A673 (cell line): ENCODE measurements at regions not wholly inside any gene's neighbourhood (a gene's known extent, or its start where the extent isn't known, plus 50 kb on each side); places are given as distances from the start of the nearest gene placed in this dataset.

Source experiments
- BruUV-seq: library from RNA; stranded (reverse); fragments of 400-500 nt; replicated peaks from 2 replicates; lab custom pipeline; 2021; lab: Mats Ljungman, UMichigan
- CTCF ChIA-PET: fragments of 300-600 bp; sonication (Branson Sonifier 250); formaldehyde crosslinking; loops from one replicate; lab custom pipeline; 2022; ENCODE audit warnings: antibody characterized with exemption; lab: Charles Lee
- POLR2A ChIA-PET: fragments of 300-600 bp; sonication (Branson Sonifier 250); formaldehyde crosslinking; loops from one replicate; lab custom pipeline; 2022; ENCODE audit warnings: antibody characterized with exemption; ENCODE audit not compliant: low non-redundant PET; lab: Charles Lee
- DNase-seq: peaks from one replicate; pipeline ENCODE4 v3.0.0-alpha.2; 2015; ENCODE audit warnings: low spot score
- H3K27ac ChIP-seq: fragments of 200-600 bp; sonication (generic); 2 replicates; pipeline ENCODE4 v1.5.1; 2016; ENCODE audit warnings: mixed run types, low read depth, mild to moderate bottlenecking, mixed read lengths, antibody characterized with exemption, low read length; ENCODE audit not compliant: poor library complexity, severe bottlenecking
- H3K27me3 ChIP-seq: fragments of 200-600 bp; sonication (generic); replicated peaks from 2 replicates; pipeline ENCODE4 v1.6.1; 2017; ENCODE audit warnings: mixed run types, low read depth, mild to moderate bottlenecking, mixed read lengths, antibody characterized with exemption, low read length; ENCODE audit not compliant: insufficient read depth, poor library complexity
- H3K36me3 ChIP-seq: fragments of 200-600 bp; sonication (generic); 2 replicates; pipeline ENCODE4 v1.6.1; 2016; ENCODE audit warnings: mixed run types, mild to moderate bottlenecking, mixed read lengths, antibody characterized with exemption, low read length; ENCODE audit not compliant: insufficient read depth, poor library complexity, severe bottlenecking
- H3K4me1 ChIP-seq: fragments of 200-600 bp; sonication (generic); 2 replicates; pipeline ENCODE4 v1.6.1; 2017; ENCODE audit warnings: mixed run types, mild to moderate bottlenecking, mixed read lengths, antibody characterized with exemption, low read length; ENCODE audit not compliant: insufficient read depth, poor library complexity, severe bottlenecking
- H3K4me3 ChIP-seq: fragments of 200-600 bp; sonication (generic); 2 replicates; pipeline ENCODE4 v1.5.1; 2016; ENCODE audit warnings: low read depth, mixed run types, mild to moderate bottlenecking, mixed read lengths, low read length; ENCODE audit not compliant: poor library complexity, severe bottlenecking
- H3K9me3 ChIP-seq: fragments of 200-600 bp; sonication (generic); 2 replicates; pipeline ENCODE4 v1.6.1; 2016; ENCODE audit warnings: mixed run types, low read depth, mild to moderate bottlenecking, mixed read lengths, antibody characterized with exemption, low read length; ENCODE audit not compliant: poor library complexity, severe bottlenecking
- EZH2 ChIP-seq: fragments of 200-600 bp; sonication (generic); IDR thresholded peaks from 2 replicates; pipeline ENCODE4 v1.6.1; 2017; ENCODE audit warnings: borderline replicate concordance, low read depth, mild to moderate bottlenecking, mixed read lengths, antibody characterized with exemption, low read length; ENCODE audit not compliant: poor library complexity, severe bottlenecking
- intact Hi-C: fragments of 100-400 bp; cut with micrococcal nuclease; formaldehyde crosslinking; loops from one replicate; pipeline ENCODE4 v1.10.0; 2022; ENCODE audit not compliant: unreplicated experiment
- TF ChIP-seq, protein P1 (sequence below): fragments of 300-800, 200-600 bp; sonication (generic); conservative IDR thresholded peaks from 2 replicates; pipeline ENCODE4 v1.5.1; 2017; ENCODE audit warnings: low read depth, mild to moderate bottlenecking, antibody characterized with exemption, low read length, moderate library complexity, mixed read lengths

DNA sequence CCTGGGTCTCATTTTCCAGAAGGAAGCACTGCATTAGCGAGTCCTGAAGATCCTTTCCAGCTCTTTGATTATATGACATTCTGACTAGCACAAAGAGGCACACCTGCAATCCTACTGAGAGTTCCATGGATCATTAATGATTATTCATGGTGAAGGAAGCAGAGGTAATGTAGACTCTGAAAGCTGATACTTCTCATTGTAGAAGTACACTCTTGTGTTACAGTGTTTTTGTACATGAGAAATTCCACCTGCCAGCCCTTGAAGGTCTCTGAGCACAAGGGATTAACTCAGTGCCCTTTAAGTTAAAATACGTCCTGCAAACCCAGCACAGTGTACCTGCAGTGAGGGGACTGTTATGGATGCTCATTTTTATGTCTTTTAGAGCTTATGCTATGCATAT, 558.8 kb upstream of the FBXO33 start:
- Histone ChIP-seq H3K36me3 (no peaks in the 10 kb centered on the region), H3K4me3 (no peak overlapping the region), H3K27ac (no peak overlapping the region), H3K4me1 (no peaks in the 10 kb centered on the region), H3K9me3 (no peaks in the 10 kb centered on the region), H3K27me3 (no peaks in the 10 kb centered on the region)
- POLR2A ChIA-PET: no interaction called here
- no TSS peak for BruUV-seq
- no peak for DNase-seq
- CTCF ChIA-PET: no interaction called here
- TF ChIP-seq EZH2: no peak
- TF ChIP-seq, protein P1, sequence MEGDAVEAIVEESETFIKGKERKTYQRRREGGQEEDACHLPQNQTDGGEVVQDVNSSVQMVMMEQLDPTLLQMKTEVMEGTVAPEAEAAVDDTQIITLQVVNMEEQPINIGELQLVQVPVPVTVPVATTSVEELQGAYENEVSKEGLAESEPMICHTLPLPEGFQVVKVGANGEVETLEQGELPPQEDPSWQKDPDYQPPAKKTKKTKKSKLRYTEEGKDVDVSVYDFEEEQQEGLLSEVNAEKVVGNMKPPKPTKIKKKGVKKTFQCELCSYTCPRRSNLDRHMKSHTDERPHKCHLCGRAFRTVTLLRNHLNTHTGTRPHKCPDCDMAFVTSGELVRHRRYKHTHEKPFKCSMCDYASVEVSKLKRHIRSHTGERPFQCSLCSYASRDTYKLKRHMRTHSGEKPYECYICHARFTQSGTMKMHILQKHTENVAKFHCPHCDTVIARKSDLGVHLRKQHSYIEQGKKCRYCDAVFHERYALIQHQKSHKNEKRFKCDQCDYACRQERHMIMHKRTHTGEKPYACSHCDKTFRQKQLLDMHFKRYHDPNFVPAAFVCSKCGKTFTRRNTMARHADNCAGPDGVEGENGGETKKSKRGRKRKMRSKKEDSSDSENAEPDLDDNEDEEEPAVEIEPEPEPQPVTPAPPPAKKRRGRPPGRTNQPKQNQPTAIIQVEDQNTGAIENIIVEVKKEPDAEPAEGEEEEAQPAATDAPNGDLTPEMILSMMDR: no peak
- intact Hi-C loops: loop anchor here (10.0 kb wide), 1 partner anchor 414 kb away; no protein-coding TSS in a partner anchor

DNA sequence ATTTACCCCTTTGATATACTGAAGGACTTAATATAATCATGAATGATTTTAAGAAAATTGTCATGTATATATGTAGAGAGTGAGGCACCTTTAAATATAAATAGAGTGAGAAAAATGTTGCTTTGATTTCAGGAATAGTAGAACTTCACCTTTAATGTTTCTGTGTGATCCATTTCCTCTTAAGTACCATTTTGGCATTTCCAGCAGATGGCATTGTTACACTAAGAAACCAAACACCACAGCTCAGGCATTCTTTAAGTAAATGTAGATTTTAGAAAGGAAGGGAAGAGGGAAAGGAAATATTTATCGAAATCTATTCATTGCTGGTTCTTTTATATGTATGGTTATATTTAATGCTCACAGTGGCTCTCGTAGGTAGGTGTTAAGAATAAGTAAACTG, 556.7 kb upstream of the FBXO33 start:
- ChIA-PET POLR2A (no interaction called here), CTCF (no interaction called here)
- Histone ChIP-seq H3K9me3 (no peaks in the 10 kb centered on the region), H3K4me3 (no peak overlapping the region), H3K27ac (no peak overlapping the region), H3K27me3 (no peaks in the 10 kb centered on the region), H3K36me3 (no peaks in the 10 kb centered on the region), H3K4me1 (no peaks in the 10 kb centered on the region)
- TF ChIP-seq EZH2: no peak
- TF ChIP-seq, protein P1: peak; percentile 58
- BruUV-seq: no TSS peak
- DNase-seq: peak; percentile 54
- intact Hi-C loops: loop anchor here (2.0 kb wide), 1 partner anchor 1612 kb away; no protein-coding TSS in a partner anchor

DNA sequence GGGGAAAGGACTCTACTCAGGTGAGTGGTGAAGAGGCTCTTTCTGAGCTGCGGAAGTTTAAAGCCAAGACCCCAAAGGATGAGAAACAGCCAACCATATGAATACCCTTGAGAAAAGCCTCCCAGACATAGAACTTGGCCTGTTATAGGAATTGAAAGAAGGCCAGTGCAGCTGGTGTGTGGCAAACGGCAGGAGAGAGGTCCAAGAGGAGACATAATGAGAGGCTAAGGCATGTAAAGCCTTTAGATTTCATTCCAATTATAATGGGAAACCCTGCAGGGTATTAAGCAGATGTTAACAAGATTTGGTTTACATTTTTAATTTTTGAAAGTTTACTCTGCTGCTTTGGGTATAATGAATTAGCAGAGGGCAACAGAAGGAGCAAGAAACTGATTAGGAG, 552.1 kb upstream of the FBXO33 start:
- DNase-seq: no peak
- Histone ChIP-seq H3K4me3 (no peak overlapping the region), H3K36me3 (no peaks in the 10 kb centered on the region), H3K27ac (no peak overlapping the region), H3K4me1 (no peaks in the 10 kb centered on the region), H3K9me3 (no peaks in the 10 kb centered on the region), H3K27me3 (no peaks in the 10 kb centered on the region)
- CTCF ChIA-PET: no interaction called here
- POLR2A ChIA-PET: no interaction called here
- intact Hi-C loops: no loop called here
- no TSS peak for BruUV-seq
- TF ChIP-seq, protein P1: no peak
- no peak for TF ChIP-seq EZH2
